NCI-H82 treated with DMSO at 0.1 percent for 48 hours (cell line): ENCODE measurements at regions not wholly inside any gene's neighbourhood (a gene's known extent, or its start where the extent isn't known, plus 50 kb on each side); places are given as distances from the start of the nearest gene placed in this dataset.
"Not testable (repeated sequence)": the region's sequence is repeated elsewhere in the genome, so short reads cannot be mapped to it uniquely, and the experiment has no call there.

Source experiments
- DNase-seq: peaks from one replicate; lab custom pipeline; 2025; ENCODE audit not compliant: unreplicated experiment; lab: John Stamatoyannopoulos, UW

GRCh38 chr4:170827562-170828274 lies 738.0 kb upstream of the AADAT start:
- DNase-seq: no peak

GRCh38 chr4:170818786-170819185 lies 729.0 kb upstream of the AADAT start:
- no peak for DNase-seq

GRCh38 chr4:170805352-170805751 lies 715.6 kb upstream of the AADAT start:
- DNase-seq: no peak

GRCh38 chr4:170804930-170805329 lies 715.2 kb upstream of the AADAT start:
- DNase-seq: no peak

GRCh38 chr4:170803492-170803891 lies 713.7 kb upstream of the AADAT start:
- DNase-seq: no peak

GRCh38 chr4:170801771-170802170 lies 712.0 kb upstream of the AADAT start:
- DNase-seq: no peak

GRCh38 chr4:170794525-170794924 lies 704.8 kb upstream of the AADAT start:
- no peak for DNase-seq

GRCh38 chr4:170788540-170789051 lies 698.8 kb upstream of the AADAT start:
- DNase-seq: not testable (repeated sequence)

- no peak for DNase-seq
Measured at GRCh38 chr4:170777663-170778062, 687.9 kb upstream of the AADAT start.

- DNase-seq: no peak
Measured at GRCh38 chr4:170776983-170777382, 687.2 kb upstream of the AADAT start.

- no peak for DNase-seq
Measured at GRCh38 chr4:170775851-170776250, 686.1 kb upstream of the AADAT start.

GRCh38 chr4:170773709-170774273 lies 684.0 kb upstream of the AADAT start:
- DNase-seq: no peak

GRCh38 chr4:170772429-170772828 lies 682.7 kb upstream of the AADAT start:
- DNase-seq: no peak

- DNase-seq: no peak
Measured at GRCh38 chr4:170770664-170771063, 680.9 kb upstream of the AADAT start.

GRCh38 chr4:170769862-170770261 lies 680.1 kb upstream of the AADAT start:
- no peak for DNase-seq

GRCh38 chr4:170758988-170759387 lies 669.2 kb upstream of the AADAT start:
- no peak for DNase-seq

GRCh38 chr4:170750519-170750918 lies 660.8 kb upstream of the AADAT start:
- DNase-seq: no peak

GRCh38 chr4:170748975-170749374 lies 659.2 kb upstream of the AADAT start:
- DNase-seq: no peak

GRCh38 chr4:170743633-170744032 lies 653.9 kb upstream of the AADAT start:
- no peak for DNase-seq

- no peak for DNase-seq
Measured at GRCh38 chr4:170741856-170742255, 652.1 kb upstream of the AADAT start.

- DNase-seq: no peak
Measured at GRCh38 chr4:170736710-170737109, 647.0 kb upstream of the AADAT start.

GRCh38 chr4:170729897-170730296 lies 640.1 kb upstream of the AADAT start:
- no peak for DNase-seq

GRCh38 chr4:170729236-170729635 lies 639.5 kb upstream of the AADAT start:
- DNase-seq: no peak
